ENCODE measurements at regions not wholly inside any gene's neighbourhood (a gene's known extent, or its start where the extent isn't known, plus 50 kb on each side); places are given as distances from the start of the nearest gene placed in this dataset.
"Not testable (repeated sequence)": the region's sequence is repeated elsewhere in the genome, so short reads cannot be mapped to it uniquely, and the experiment has no call there.

- no peak for DNase-seq
Measured at GRCh38 chr4:159410076-159410777, 307.3 kb downstream of the RAPGEF2 start.

- DNase-seq: no peak
Measured at GRCh38 chr4:159410891-159411290, 308.0 kb downstream of the RAPGEF2 start.

GRCh38 chr4:159413306-159413943, 310.5 kb downstream of the RAPGEF2 start:
- no peak for DNase-seq

- no peak for DNase-seq
Measured at GRCh38 chr4:159414305-159414704, 311.4 kb downstream of the RAPGEF2 start.

- no peak for DNase-seq
Measured at GRCh38 chr4:159416073-159416472, 313.2 kb downstream of the RAPGEF2 start.

GRCh38 chr4:159416996-159417395, 314.1 kb downstream of the RAPGEF2 start:
- no peak for DNase-seq

GRCh38 chr4:159420162-159421057, 317.5 kb downstream of the RAPGEF2 start:
- DNase-seq: no peak

- not testable (repeated sequence) for DNase-seq
Measured at GRCh38 chr4:159421058-159421419, 318.2 kb downstream of the RAPGEF2 start.

GRCh38 chr4:159422019-159422418, 319.1 kb downstream of the RAPGEF2 start:
- DNase-seq: peak; percentile 59

- DNase-seq: no peak
Measured at GRCh38 chr4:159422626-159423025, 319.7 kb downstream of the RAPGEF2 start.

GRCh38 chr4:159425737-159426305, 322.9 kb downstream of the RAPGEF2 start:
- DNase-seq: no peak

- DNase-seq: no peak
Measured at GRCh38 chr4:159428293-159428692, 325.4 kb downstream of the RAPGEF2 start.

- DNase-seq: no peak
Measured at GRCh38 chr4:159428975-159429692, 326.3 kb downstream of the RAPGEF2 start.

- no peak for DNase-seq
Measured at GRCh38 chr4:159429693-159430035, 326.8 kb downstream of the RAPGEF2 start.

GRCh38 chr4:159430896-159431295, 328.0 kb downstream of the RAPGEF2 start:
- DNase-seq: no peak

GRCh38 chr4:159432436-159432835, 329.6 kb downstream of the RAPGEF2 start:
- DNase-seq: no peak

GRCh38 chr4:159433337-159433736, 330.5 kb downstream of the RAPGEF2 start:
- no peak for DNase-seq

- no peak for DNase-seq
Measured at GRCh38 chr4:159434114-159434870, 331.4 kb downstream of the RAPGEF2 start.

GRCh38 chr4:159434871-159435241, 332.0 kb downstream of the RAPGEF2 start:
- no peak for DNase-seq

- no peak for DNase-seq
Measured at GRCh38 chr4:159435561-159436023, 332.7 kb downstream of the RAPGEF2 start.

- DNase-seq: no peak
Measured at GRCh38 chr4:159443975-159444374, 341.1 kb downstream of the RAPGEF2 start.

- peak; percentile 16 for DNase-seq
Measured at GRCh38 chr4:159444678-159445077, 341.8 kb downstream of the RAPGEF2 start.

All from suppressor macrophage treated with lipopolysaccharide for 4 hours (primary cell).